WTC11 (cell line): ENCODE measurements at regions not wholly inside any gene's neighbourhood (a gene's known extent, or its start where the extent isn't known, plus 50 kb on each side); places are given as distances from the start of the nearest gene placed in this dataset.

ENCODE experiments used
- ATAC-seq: fragments of 200-7000 bp; cut with Tn5 transposase; 2 replicates; pipeline ENCODE4 v1.10.0; 2021; ENCODE audit warnings: mild to moderate bottlenecking, moderate library complexity
- CTCF ChIA-PET: fragments of 300-600 bp; sonication (Branson Sonifier 250); formaldehyde crosslinking; loops from one replicate; lab custom pipeline; 2021; ENCODE audit warnings: antibody characterized with exemption; lab: Charles Lee
- POLR2A ChIA-PET: fragments of 350-600 bp; sonication (Branson Sonifier 250); formaldehyde crosslinking; loops from one replicate; lab custom pipeline; 2021; ENCODE audit warnings: antibody characterized with exemption; lab: Charles Lee
- DNase-seq: peaks from one replicate; pipeline ENCODE4 v3.0.0; 2021; ENCODE audit warnings: low spot score
- H3K27ac Mint-ChIP-seq: 2 replicates; pipeline ENCODE4 v1.8.0; 2021; ENCODE audit warnings: mixed read lengths
- H3K27me3 Mint-ChIP-seq: 2 replicates; pipeline ENCODE4 v1.8.0; 2021; ENCODE audit warnings: low read depth, mild to moderate bottlenecking, moderate library complexity, mixed read lengths
- H3K36me3 Mint-ChIP-seq: 2 replicates; pipeline ENCODE4 v1.8.0; 2021; ENCODE audit warnings: mixed read lengths
- H3K4me1 Mint-ChIP-seq: 2 replicates; pipeline ENCODE4 v1.8.0; 2022; ENCODE audit warnings: mixed read lengths
- H3K4me3 Mint-ChIP-seq: 2 replicates; pipeline ENCODE4 v1.8.0; 2021; ENCODE audit warnings: mild to moderate bottlenecking, moderate library complexity, mixed read lengths
- H3K9me3 Mint-ChIP-seq: 2 replicates; pipeline ENCODE4 v1.8.0; 2021; ENCODE audit warnings: mixed read lengths
- ATF2 ChIP-seq: sonication (generic); formaldehyde crosslinking; IDR thresholded peaks from 2 replicates; pipeline ENCODE4 v1.8.1; 2022; ENCODE audit warnings: low read depth, missing genetic modification reagents, borderline replicate concordance
- EMX1 ChIP-seq: fragments of 250-450 bp; sonication (Bioruptor Pico); IDR thresholded peaks from 2 replicates; pipeline ENCODE4 v1.8.0; 2021; ENCODE audit warnings: mild to moderate bottlenecking
- ESRRA ChIP-seq: sonication (generic); formaldehyde crosslinking; IDR thresholded peaks from 2 replicates; pipeline ENCODE4 v1.8.1; 2022; ENCODE audit warnings: mild to moderate bottlenecking, missing genetic modification reagents, borderline replicate concordance
- ETV6 ChIP-seq: sonication (generic); formaldehyde crosslinking; IDR thresholded peaks from 2 replicates; pipeline ENCODE4 v1.8.1; 2022; ENCODE audit warnings: mild to moderate bottlenecking, missing genetic modification reagents
- GRHL2 ChIP-seq: fragments of 250-450 bp; sonication (Bioruptor Pico); IDR thresholded peaks from 2 replicates; pipeline ENCODE4 v1.8.0; 2022; ENCODE audit warnings: mild to moderate bottlenecking, moderate library complexity; ENCODE audit not compliant: insufficient replicate concordance, severe bottlenecking
- GTF2I ChIP-seq: fragments of 250-450 bp; sonication (Bioruptor Pico); conservative IDR thresholded peaks from 2 replicates; pipeline ENCODE4 v1.4.0; 2021; ENCODE audit warnings: mild to moderate bottlenecking
- JUN ChIP-seq: sonication (generic); formaldehyde crosslinking; IDR thresholded peaks from 2 replicates; pipeline ENCODE4 v1.8.0; 2023; ENCODE audit warnings: mild to moderate bottlenecking, missing genetic modification reagents
- SOX15 ChIP-seq: fragments of 250-450 bp; sonication (Bioruptor Pico); IDR thresholded peaks from 2 replicates; pipeline ENCODE4 v1.9.0; 2021; ENCODE audit warnings: mild to moderate bottlenecking
- TEAD1 ChIP-seq: sonication (generic); formaldehyde crosslinking; IDR thresholded peaks from 2 replicates; pipeline ENCODE4 v1.8.0; 2022; ENCODE audit warnings: mild to moderate bottlenecking, missing genetic modification reagents
- TEAD4 ChIP-seq: sonication (generic); formaldehyde crosslinking; IDR thresholded peaks from 2 replicates; pipeline ENCODE4 v1.8.0; 2022; ENCODE audit warnings: mild to moderate bottlenecking, missing genetic modification reagents
- USF1 ChIP-seq: sonication (generic); formaldehyde crosslinking; IDR thresholded peaks from 2 replicates; pipeline ENCODE4 v1.8.0; 2022; ENCODE audit warnings: mild to moderate bottlenecking, missing genetic modification reagents
- ZNF121 ChIP-seq: sonication (generic); formaldehyde crosslinking; IDR thresholded peaks from 2 replicates; pipeline ENCODE4 v1.8.0; 2023; ENCODE audit warnings: missing genetic modification reagents
- ZNF138 ChIP-seq: sonication (generic); formaldehyde crosslinking; conservative IDR thresholded peaks from 2 replicates; pipeline ENCODE4 v1.8.1; 2022; ENCODE audit warnings: mild to moderate bottlenecking, moderate library complexity, missing genetic modification reagents
- ZNF232 ChIP-seq: sonication (generic); formaldehyde crosslinking; IDR thresholded peaks from 2 replicates; pipeline ENCODE4 v1.8.0; 2022; ENCODE audit warnings: mild to moderate bottlenecking, missing genetic modification reagents
- ZNF281 ChIP-seq: sonication (generic); formaldehyde crosslinking; IDR thresholded peaks from 2 replicates; pipeline ENCODE4 v1.8.0; 2023; ENCODE audit warnings: mild to moderate bottlenecking, missing genetic modification reagents
- ZNF396 ChIP-seq: fragments of 250-450 bp; sonication (Bioruptor Pico); IDR thresholded peaks from 2 replicates; pipeline ENCODE4 v1.8.0; 2021; ENCODE audit warnings: mild to moderate bottlenecking, moderate library complexity, borderline replicate concordance
- ZNF423 ChIP-seq: fragments of 250-450 bp; sonication (Bioruptor Pico); IDR thresholded peaks from 2 replicates; pipeline ENCODE4 v2.1.2; 2022; ENCODE audit warnings: mild to moderate bottlenecking, moderate library complexity
- ZNF425 ChIP-seq: fragments of 250-450 bp; sonication (Bioruptor Pico); conservative IDR thresholded peaks from 2 replicates; pipeline ENCODE4 v1.9.0; 2021; ENCODE audit warnings: mild to moderate bottlenecking
- TF ChIP-seq, protein P1 (sequence below): sonication (generic); formaldehyde crosslinking; conservative IDR thresholded peaks from 2 replicates; pipeline ENCODE4 v1.8.1; 2022; ENCODE audit warnings: mild to moderate bottlenecking, missing genetic modification reagents
- TF ChIP-seq, protein P2 (sequence below): sonication (generic); formaldehyde crosslinking; IDR thresholded peaks from 2 replicates; pipeline ENCODE4 v1.8.1; 2023; ENCODE audit warnings: mild to moderate bottlenecking, missing genetic modification reagents, moderate library complexity
- TF ChIP-seq, protein P3 (sequence below): sonication (generic); formaldehyde crosslinking; IDR thresholded peaks from 2 replicates; pipeline ENCODE4 v1.8.1; 2023; ENCODE audit warnings: mild to moderate bottlenecking, missing genetic modification reagents

DNA sequence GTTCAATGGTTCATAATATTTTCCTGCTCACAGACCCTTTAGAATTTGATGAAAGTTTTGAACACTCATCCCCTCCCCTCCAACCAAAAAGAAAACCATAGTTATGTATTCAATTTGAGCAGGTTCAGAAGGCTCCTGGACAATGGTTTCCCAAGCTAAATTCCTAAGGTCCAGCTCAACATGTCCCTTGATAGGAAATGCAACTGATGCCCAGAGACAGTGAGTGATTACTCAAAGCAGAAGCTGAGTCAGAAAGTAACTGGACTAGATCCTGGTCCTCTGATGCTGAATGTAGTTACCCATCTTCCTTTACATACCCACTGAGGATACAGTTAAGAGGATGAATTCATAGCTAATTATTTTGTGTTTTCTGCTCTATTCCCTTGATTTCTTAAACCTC lies 218.9 kb upstream of the NCKAP5 start (continued):
- TF ChIP-seq ZNF121 (CRISPR knock-in tag) (no peak), ZNF396 (no peak)
- TF ChIP-seq, protein P1, sequence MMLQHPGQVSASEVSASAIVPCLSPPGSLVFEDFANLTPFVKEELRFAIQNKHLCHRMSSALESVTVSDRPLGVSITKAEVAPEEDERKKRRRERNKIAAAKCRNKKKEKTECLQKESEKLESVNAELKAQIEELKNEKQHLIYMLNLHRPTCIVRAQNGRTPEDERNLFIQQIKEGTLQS, result no peak

GRCh38 chr2:133787651-133788050 lies 219.4 kb upstream of the NCKAP5 start:
- no peak for TF ChIP-seq ESRRA (CRISPR knock-in tag)
- TF ChIP-seq SOX15, result no peak
- TF ChIP-seq ZNF138 (CRISPR knock-in tag), result no peak
- TF ChIP-seq GTF2I (CRISPR knock-in tag), result no peak
- TF ChIP-seq ZNF281 (CRISPR knock-in tag), result no peak
- TF ChIP-seq, protein P2, sequence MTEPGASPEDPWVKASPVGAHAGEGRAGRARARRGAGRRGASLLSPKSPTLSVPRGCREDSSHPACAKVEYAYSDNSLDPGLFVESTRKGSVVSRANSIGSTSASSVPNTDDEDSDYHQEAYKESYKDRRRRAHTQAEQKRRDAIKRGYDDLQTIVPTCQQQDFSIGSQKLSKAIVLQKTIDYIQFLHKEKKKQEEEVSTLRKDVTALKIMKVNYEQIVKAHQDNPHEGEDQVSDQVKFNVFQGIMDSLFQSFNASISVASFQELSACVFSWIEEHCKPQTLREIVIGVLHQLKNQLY (CRISPR knock-in tag), result no peak
- TF ChIP-seq TEAD4 (CRISPR knock-in tag), result no peak
- TF ChIP-seq, protein P3, sequence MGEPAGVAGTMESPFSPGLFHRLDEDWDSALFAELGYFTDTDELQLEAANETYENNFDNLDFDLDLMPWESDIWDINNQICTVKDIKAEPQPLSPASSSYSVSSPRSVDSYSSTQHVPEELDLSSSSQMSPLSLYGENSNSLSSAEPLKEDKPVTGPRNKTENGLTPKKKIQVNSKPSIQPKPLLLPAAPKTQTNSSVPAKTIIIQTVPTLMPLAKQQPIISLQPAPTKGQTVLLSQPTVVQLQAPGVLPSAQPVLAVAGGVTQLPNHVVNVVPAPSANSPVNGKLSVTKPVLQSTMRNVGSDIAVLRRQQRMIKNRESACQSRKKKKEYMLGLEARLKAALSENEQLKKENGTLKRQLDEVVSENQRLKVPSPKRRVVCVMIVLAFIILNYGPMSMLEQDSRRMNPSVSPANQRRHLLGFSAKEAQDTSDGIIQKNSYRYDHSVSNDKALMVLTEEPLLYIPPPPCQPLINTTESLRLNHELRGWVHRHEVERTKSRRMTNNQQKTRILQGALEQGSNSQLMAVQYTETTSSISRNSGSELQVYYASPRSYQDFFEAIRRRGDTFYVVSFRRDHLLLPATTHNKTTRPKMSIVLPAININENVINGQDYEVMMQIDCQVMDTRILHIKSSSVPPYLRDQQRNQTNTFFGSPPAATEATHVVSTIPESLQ (CRISPR knock-in tag), result no peak
- TF ChIP-seq EMX1, result no peak
- TF ChIP-seq ATF2 (CRISPR knock-in tag), result no peak
- TF ChIP-seq USF1 (CRISPR knock-in tag), result no peak
- TF ChIP-seq TEAD1 (CRISPR knock-in tag), result no peak
- no peak for TF ChIP-seq JUN (CRISPR knock-in tag)
- TF ChIP-seq ETV6 (CRISPR knock-in tag), result no peak
- no peak for TF ChIP-seq ZNF425 (CRISPR knock-in tag)
- TF ChIP-seq GRHL2 (CRISPR knock-in tag), result no peak
- TF ChIP-seq ZNF232 (CRISPR knock-in tag), result no peak
- TF ChIP-seq ZNF423 (CRISPR knock-in tag), result no peak
- TF ChIP-seq, all 79 proteins: peak for 0
- no peaks in the 10 kb centered on the region for H3K36me3 Mint-ChIP-seq
- peaks cover 7% of the 10 kb centered on the region for H3K4me1 Mint-ChIP-seq
- no peak overlapping the region for H3K4me3 Mint-ChIP-seq
- ATAC-seq (no peak), DNase-seq (no peak)
- CTCF ChIA-PET, result no interaction called here
- H3K9me3 Mint-ChIP-seq, result peaks cover 33% of the 10 kb centered on the region
- no peak overlapping the region for H3K27ac Mint-ChIP-seq
- POLR2A ChIA-PET, result no interaction called here
- H3K27me3 Mint-ChIP-seq, result no peaks in the 10 kb centered on the region
